ENCODE measurements at regions not wholly inside any gene's neighbourhood (a gene's known extent, or its start where the extent isn't known, plus 50 kb on each side); places are given as distances from the start of the nearest gene placed in this dataset.

DNA sequence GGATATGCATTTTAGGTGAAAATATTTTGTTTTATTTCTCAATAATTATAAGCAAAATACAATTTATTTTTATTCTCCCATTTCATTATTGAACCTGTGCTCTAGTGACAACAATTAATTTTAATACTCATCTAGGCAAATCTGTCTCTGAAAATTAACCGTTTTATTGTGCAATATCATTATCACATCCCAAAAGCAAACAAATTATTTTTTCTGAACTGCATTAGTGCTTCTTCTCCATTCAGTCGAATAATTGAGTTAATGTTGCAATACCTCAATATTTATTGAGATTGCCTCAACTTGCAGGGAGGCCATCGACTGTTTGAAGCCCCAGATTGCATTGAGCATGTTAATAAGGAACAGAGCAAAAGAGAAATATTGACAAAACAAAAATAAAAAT lies 303.2 kb upstream of the LRFN5 start:
- H3K4me3 ChIP-seq, result no peak overlapping the region
- H3K9me3 ChIP-seq, result no peaks in the 10 kb centered on the region
- H3K27me3 ChIP-seq, result no peaks in the 10 kb centered on the region
- no peak overlapping the region for H3K27ac ChIP-seq
- no peaks in the 10 kb centered on the region for H3K4me1 ChIP-seq
- no peaks in the 10 kb centered on the region for H3K36me3 ChIP-seq
- TF ChIP-seq CTCF (IDR thresholded peaks at IDR 0.05) (no peak), POLR2A (IDR thresholded peaks at IDR 0.05) (no peak)
- intact Hi-C loops (cut with DNase I), result no loop called here
- DNase-seq, result no peak
- WGBS, 2 donors, result 57% methylated on average over 3 of the region's 3 CpGs

DNA sequence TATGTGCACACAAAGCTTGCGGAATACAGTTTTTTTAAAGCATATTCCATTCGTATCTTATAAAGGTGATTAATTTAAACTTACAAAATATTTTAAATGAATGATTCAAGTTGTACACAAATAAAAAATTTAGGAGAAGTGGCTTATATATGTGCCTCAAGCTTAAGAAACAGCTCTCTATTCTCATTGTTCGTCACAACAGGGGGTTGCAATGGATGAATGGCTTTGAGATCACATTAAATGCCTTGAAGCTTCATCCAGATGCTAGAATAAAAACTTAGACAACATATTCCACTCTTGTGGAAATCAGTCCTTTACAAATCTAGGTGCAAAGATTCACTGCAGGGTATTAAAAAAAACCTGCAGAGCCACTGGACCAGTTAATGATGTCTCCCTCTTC lies 303.9 kb upstream of the LRFN5 start:
- WGBS, 2 donors, result 75 to 84% methylated on average over 3 of the region's 3 CpGs
- DNase-seq, result no peak
- Histone ChIP-seq H3K36me3 (no peaks in the 10 kb centered on the region), H3K9me3 (no peaks in the 10 kb centered on the region), H3K4me3 (no peak overlapping the region), H3K4me1 (no peaks in the 10 kb centered on the region), H3K27me3 (no peaks in the 10 kb centered on the region), H3K27ac (no peak overlapping the region)
- intact Hi-C loops (cut with DNase I), result no loop called here
- no peak for TF ChIP-seq POLR2A (IDR thresholded peaks at IDR 0.05)
- TF ChIP-seq CTCF (IDR thresholded peaks at IDR 0.05), result no peak

GRCh38 chr14:41299924-41300323 lies 306.8 kb upstream of the LRFN5 start:
- no peaks in the 10 kb centered on the region for H3K9me3 ChIP-seq
- 66 to 76% methylated on average over 4 of the region's 4 CpGs for WGBS, 2 donors
- H3K4me1 ChIP-seq, result no peaks in the 10 kb centered on the region
- H3K27me3 ChIP-seq, result no peaks in the 10 kb centered on the region
- H3K4me3 ChIP-seq, result no peak overlapping the region
- no peak for TF ChIP-seq CTCF (IDR thresholded peaks at IDR 0.05)
- TF ChIP-seq POLR2A (IDR thresholded peaks at IDR 0.05), result no peak
- H3K36me3 ChIP-seq, result no peaks in the 10 kb centered on the region
- intact Hi-C loops (cut with DNase I), result no loop called here
- H3K27ac ChIP-seq, result no peak overlapping the region
- DNase-seq, result no peak

DNA sequence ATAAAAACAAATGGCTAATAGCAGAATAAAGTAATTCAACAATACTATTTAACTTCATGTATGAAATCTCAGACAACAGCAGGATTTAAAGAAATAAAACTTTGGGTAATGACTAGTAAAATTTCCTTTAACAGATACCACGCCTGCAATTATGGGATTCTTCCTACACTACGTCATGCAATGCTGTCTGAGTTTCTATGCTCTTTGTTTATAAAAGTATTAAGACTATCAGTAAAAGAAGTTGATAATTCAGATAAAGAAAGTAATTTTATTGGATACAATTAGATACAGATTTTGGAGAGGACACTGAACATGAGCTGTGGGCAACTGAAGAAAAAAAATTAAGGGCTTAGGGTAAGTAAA lies 308.4 kb upstream of the LRFN5 start:
- 58 to 79% methylated on average over 2 of the region's 2 CpGs for WGBS, 2 donors
- Histone ChIP-seq H3K27me3 (no peaks in the 10 kb centered on the region), H3K4me3 (no peak overlapping the region), H3K4me1 (no peaks in the 10 kb centered on the region), H3K9me3 (no peaks in the 10 kb centered on the region), H3K36me3 (no peaks in the 10 kb centered on the region), H3K27ac (no peak overlapping the region)
- intact Hi-C loops (cut with DNase I), result no loop called here
- DNase-seq, result no peak
- TF ChIP-seq CTCF (IDR thresholded peaks at IDR 0.05) (no peak), POLR2A (IDR thresholded peaks at IDR 0.05) (no peak)

- Histone ChIP-seq H3K36me3 (no peaks in the 10 kb centered on the region), H3K4me3 (no peak overlapping the region), H3K4me1 (no peaks in the 10 kb centered on the region), H3K27ac (no peak overlapping the region), H3K9me3 (no peaks in the 10 kb centered on the region), H3K27me3 (no peaks in the 10 kb centered on the region)
- DNase-seq, result no peak
- TF ChIP-seq POLR2A (IDR thresholded peaks at IDR 0.05), result no peak
- TF ChIP-seq CTCF (IDR thresholded peaks at IDR 0.05), result no peak
- 43 to 62% methylated on average over 5 of the region's 5 CpGs for WGBS, 2 donors
- intact Hi-C loops (cut with DNase I), result no loop called here
Observed at GRCh38 chr14:41297576-41298327, 308.9 kb upstream of the LRFN5 start.
